SH-SY5Y (cell line): ENCODE measurements at regions not wholly inside any gene's neighbourhood (a gene's known extent, or its start where the extent isn't known, plus 50 kb on each side); places are given as distances from the start of the nearest gene placed in this dataset.

ENCODE experiments used
- GATA2 ChIP-seq: IDR thresholded peaks from 2 replicates; pipeline ENCODE4 v1.6.1; 2011; ENCODE audit warnings: mild to moderate bottlenecking, low read depth, low read length
- GATA3 ChIP-seq: IDR thresholded peaks from 2 replicates; pipeline ENCODE4 v1.6.1; 2011; ENCODE audit warnings: low read depth, mild to moderate bottlenecking, low read length, moderate library complexity

GRCh38 chr10:62890395-62890794 lies 74.2 kb upstream of the EGR2 start:
- no peak for TF ChIP-seq GATA2
- TF ChIP-seq GATA3, result no peak

GRCh38 chr10:62887642-62888041 lies 71.5 kb upstream of the EGR2 start:
- TF ChIP-seq GATA2 (no peak), GATA3 (no peak)

GRCh38 chr10:62885684-62886461 lies 69.7 kb upstream of the EGR2 start:
- TF ChIP-seq GATA3 (no peak), GATA2 (no peak)

GRCh38 chr10:62880162-62880561 lies 64.0 kb upstream of the EGR2 start:
- TF ChIP-seq GATA2 (no peak), GATA3 (no peak)

GRCh38 chr10:62873866-62874265 lies 57.7 kb upstream of the EGR2 start:
- TF ChIP-seq GATA2 (no peak), GATA3 (no peak)

- TF ChIP-seq GATA2 (no peak), GATA3 (no peak)
These were observed 54.7 kb upstream of the EGR2 start for GRCh38 chr10:62870866-62871265.

- TF ChIP-seq GATA3 (no peak), GATA2 (no peak)
These were observed 53.8 kb upstream of the EGR2 start for GRCh38 chr10:62869958-62870357.

- no peak for TF ChIP-seq GATA2
- TF ChIP-seq GATA3, result no peak
These were observed 50.8 kb upstream of the EGR2 start for GRCh38 chr10:62866941-62867340.

GRCh38 chr10:62866451-62866850 lies 50.3 kb upstream of the EGR2 start:
- TF ChIP-seq GATA3 (no peak), GATA2 (no peak)
